NCI-H774 (cell line): ENCODE measurements at regions not wholly inside any gene's neighbourhood (a gene's known extent, or its start where the extent isn't known, plus 50 kb on each side); places are given as distances from the start of the nearest gene placed in this dataset.

Source experiments
- DNase-seq: peaks from one replicate; lab custom pipeline; 2025; lab: John Stamatoyannopoulos, UW

DNA sequence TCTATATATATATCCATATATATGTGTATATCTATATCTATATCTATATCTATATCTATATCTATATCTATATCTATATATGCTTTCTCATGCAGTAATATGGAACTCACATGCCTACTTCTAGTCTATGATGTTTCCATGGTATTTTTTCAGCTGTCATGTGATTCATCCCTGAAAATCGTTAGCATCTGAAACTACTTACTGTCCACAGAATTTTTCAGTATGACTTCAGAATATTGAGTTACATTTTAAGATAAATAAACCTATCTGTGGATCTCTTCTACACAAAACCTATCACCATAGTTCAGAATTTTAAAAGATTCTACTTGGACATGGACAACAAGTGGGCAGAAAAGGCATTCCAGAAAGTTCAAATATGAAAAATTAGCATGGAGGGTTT lies 855.1 kb upstream of the INTU start:
- no peak for DNase-seq

GRCh38 chr4:126778348-126778747 lies 854.4 kb upstream of the INTU start:
- DNase-seq = no peak

GRCh38 chr4:126779001-126779400 lies 853.8 kb upstream of the INTU start:
- DNase-seq = no peak

DNA sequence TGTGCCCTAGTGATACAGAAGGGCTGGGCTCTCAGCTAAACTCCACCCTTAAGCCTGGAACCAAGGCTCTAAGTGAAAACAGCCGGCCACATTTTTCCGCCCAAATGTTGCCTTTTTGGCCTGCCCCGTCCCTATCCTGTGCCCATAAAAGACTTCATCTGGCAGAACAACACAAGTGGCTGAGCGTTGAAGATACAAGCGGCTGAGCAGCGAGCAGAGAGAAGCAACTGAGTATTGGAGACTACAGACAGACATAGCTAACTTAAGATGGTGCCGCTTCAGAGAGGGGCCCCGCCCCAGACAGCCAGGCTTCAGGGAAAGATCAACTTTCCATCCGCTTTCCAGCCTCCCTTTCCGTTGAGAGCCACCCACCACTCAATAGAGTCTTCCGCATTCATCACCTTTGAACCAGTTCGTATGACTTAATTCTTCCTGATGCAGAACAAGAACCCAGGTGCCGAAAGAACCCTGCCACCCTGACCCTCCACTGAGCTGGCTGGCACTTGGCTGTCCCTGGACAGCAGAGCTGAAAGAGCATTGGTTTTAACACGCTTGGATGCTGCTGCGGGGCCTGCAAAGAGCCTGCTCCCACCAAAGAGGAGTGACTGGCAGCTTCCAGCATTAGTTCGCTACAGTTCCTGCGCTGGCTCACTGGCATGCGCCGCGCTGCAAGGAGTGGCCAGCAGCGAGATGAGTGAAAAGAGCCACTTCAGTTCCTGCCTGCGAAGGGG lies 853.2 kb upstream of the INTU start:
- DNase-seq = peak; percentile 1

DNA sequence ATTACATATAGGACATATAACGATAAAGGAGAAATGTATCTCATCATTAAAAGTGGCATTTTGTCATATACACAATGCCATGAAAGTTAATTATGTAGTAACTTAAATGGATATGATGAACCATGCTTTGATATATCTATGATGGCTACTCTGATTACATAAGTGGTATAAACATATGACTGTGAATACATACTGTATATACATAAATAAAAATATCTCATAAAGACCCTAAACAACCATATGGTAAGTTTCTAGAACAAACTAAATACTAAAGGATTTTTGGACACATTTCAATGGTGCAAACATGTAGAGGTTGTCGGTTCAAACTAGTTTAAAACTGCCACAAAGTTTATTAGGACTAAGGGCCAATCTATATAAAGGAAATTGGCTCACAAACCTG lies 849.6 kb upstream of the INTU start:
- DNase-seq = no peak

GRCh38 chr4:126784966-126785580 lies 847.7 kb upstream of the INTU start:
- no peak for DNase-seq

GRCh38 chr4:126790633-126791032 lies 842.1 kb upstream of the INTU start:
- no peak for DNase-seq

- no peak for DNase-seq
Measured at GRCh38 chr4:126794363-126794762, 838.4 kb upstream of the INTU start.

GRCh38 chr4:126798214-126798613 lies 834.5 kb upstream of the INTU start:
- DNase-seq = no peak

DNA sequence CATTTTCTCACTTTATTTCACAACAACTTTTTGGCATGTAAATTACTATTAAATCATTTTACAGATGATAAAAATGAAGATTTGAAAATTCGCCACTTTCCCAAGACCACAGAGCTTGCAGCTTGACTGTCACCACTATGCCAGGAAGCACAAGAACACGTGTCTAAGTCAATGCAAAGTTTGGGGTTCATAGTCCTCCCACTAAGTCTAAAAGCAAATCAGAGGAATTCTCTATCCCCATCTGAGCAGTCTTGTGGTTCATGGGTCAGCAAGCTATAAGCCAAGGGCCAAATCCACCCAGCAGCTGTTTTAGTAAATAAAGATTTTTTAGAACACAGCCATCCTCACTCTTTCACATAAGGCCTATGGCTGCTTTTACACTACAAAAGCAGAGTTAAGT lies 833.3 kb upstream of the INTU start:
- DNase-seq = no peak

GRCh38 chr4:126799971-126800574 lies 832.7 kb upstream of the INTU start:
- DNase-seq = peak; percentile 0

GRCh38 chr4:126800575-126801141 lies 832.1 kb upstream of the INTU start:
- no peak for DNase-seq

- no peak for DNase-seq
Measured at GRCh38 chr4:126807132-126807531, 825.6 kb upstream of the INTU start.

GRCh38 chr4:126812076-126812475 lies 820.7 kb upstream of the INTU start:
- DNase-seq = no peak

GRCh38 chr4:126820631-126821030 lies 812.1 kb upstream of the INTU start:
- DNase-seq = no peak

DNA sequence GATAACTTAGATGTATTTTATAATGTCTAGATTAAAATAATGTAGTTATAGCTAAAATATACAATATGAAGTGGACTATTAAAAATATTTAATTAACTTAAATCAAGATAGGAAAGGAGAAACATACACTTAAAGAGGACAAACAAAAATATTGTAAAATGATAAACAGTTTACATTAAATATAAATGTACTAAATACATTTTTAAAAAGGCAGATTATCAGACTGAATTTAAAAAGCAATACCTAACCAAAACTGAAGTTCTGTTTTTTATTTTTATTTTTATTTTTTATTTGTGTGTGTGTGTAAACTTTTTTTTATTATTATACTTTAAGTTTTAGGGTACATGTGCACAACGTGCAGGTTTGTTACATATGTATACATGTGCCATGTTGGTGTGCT lies 811.6 kb upstream of the INTU start:
- no peak for DNase-seq

DNA sequence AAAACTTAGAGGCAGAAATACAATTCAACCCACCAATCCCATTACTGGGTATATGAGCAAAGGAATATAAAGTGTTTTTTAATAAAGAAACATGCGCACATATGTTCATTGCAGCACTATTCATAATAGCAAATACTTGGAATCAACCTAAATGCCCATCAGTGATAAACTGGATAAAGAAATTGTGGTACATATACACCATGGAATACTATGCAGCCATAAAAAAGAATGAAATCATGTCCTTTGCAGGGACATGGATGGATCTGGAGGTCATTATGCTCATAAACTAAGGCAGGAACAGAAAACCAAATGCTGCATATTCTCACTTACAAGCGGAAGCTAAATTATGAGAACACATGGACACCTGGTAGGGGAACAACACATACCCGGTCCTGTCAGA lies 807.7 kb upstream of the INTU start:
- no peak for DNase-seq

- DNase-seq = no peak
Measured at GRCh38 chr4:126827669-126828068, 805.1 kb upstream of the INTU start.

DNA sequence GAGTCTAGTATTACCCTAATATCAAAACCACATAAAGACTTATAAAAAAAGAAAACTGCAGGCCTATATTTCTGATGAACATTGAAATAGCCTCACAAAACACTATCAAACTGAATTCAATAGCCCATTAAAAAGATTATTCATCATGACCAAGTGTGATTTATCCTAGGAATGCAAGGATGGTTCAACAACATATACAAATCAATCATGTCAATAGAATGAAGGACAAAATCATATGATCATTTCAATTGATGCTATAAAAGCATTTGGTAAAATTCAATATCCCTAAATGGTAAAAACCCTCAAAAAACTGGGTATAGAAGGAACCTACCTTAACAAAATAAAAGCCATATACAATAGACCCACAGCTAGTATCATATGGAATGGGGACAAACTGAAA lies 797.9 kb upstream of the INTU start:
- DNase-seq = no peak

DNA sequence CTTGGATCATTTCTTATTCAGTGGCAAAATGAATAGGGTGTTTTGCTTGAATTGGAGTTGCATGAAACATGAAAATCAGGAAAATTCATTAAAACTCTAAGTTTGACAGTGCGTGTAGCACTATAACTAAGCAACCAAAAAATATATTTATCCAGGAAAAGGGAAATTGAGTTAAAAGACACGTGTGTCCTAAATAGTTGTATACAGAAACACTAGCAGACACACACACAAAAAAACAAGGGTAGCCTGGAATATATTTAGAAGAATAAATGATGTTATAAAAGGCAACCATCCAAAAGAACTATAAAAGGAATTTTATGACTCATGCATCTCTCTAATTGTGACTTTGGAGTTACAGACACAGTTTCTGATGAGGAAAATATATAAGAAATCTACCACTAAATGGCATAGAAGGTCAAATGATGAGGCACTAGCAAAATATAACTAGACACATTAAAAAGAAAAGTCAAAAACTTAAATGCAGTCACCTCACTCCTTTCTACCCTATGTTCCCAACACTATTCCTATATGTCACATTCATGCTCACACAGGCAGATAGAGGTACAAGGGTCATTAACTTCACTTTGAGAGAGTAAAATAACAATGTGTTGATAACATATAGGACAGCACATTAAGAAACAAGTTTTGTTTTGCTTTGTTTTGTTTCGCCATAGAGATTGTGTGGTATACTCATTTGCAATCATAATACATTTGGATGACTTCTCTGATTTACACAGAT lies 793.6 kb upstream of the INTU start:
- DNase-seq = no peak

- no peak for DNase-seq
Measured at GRCh38 chr4:126843492-126844067, 789.2 kb upstream of the INTU start.

DNA sequence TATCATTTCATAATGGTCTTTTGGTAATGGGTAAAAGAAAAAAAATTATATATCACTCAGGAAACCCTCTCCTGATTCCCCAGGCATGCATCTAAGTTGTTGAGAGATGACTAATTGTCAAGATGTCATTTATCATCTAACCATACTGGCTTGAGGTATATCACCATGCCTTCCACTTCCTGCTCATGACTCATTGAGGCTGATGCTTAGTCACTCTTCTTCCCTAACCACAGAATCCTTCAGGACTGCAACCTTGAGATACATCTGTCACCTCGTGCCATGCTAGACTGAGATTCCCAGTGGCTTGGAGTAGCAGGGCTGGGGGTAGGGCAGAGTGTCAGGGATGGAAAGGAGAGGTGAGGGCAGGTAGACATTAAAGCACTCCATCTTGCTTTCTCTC lies 782.5 kb upstream of the INTU start:
- DNase-seq = no peak
